K562 (cell line): ENCODE measurements at regions not wholly inside any gene's neighbourhood (a gene's known extent, or its start where the extent isn't known, plus 50 kb on each side); places are given as distances from the start of the nearest gene placed in this dataset.

Experiments
- ATAC-seq: fragments of 200-7000 bp; cut with Tn5 transposase; 3 replicates; pipeline ENCODE4 v1.9.1; 2020; ENCODE audit warnings: moderate library complexity
- BruUV-seq: library from RNA; stranded (reverse); fragments of 400-500 nt; replicated peaks from 2 replicates; lab custom pipeline; 2021; lab: Mats Ljungman, UMichigan
- CTCF ChIA-PET: fragments of 300-600 bp; formaldehyde crosslinking; extraction: SDS; loops from one replicate; lab custom pipeline; 2021; ENCODE audit warnings: low intra/inter-chr PET ratio; lab: Yijun Ruan, JAX
- POLR2A ChIA-PET: fragments of 300-600, 350-650 bp; sonication (Branson Sonifier 250); formaldehyde crosslinking; extraction: SDS; loops from one replicate; lab custom pipeline; 2021; ENCODE audit warnings: antibody characterized with exemption, inconsistent platforms; lab: Yijun Ruan, JAX
- DNase-seq, 4 experiments: peaks; one replicate each; pipeline versions ENCODE4 v3.0.0 to v3.0.0-alpha.2; 2011 to 2018; ENCODE audit warnings: low spot score in 3 of 4, mixed read lengths in 3 of 4; ENCODE audit errors: extremely low read depth in 1 of 4
- FAIRE-seq: peaks from 2 replicates; lab custom pipeline; 2011; peaks lifted over from hg19 to GRCh38; lab: Jason Lieb, UNC
- H2AFZ ChIP-seq: 2 replicates; pipeline ENCODE4 v1.6.0; 2011; ENCODE audit warnings: low read depth, low read length, control low read depth, inconsistent platforms
- H3K27ac ChIP-seq: fragments of 200-600 bp; 3 replicates; pipeline ENCODE4 v1.8.0; 2011; ENCODE audit warnings: low read depth, mild to moderate bottlenecking, control low read depth, inconsistent platforms, low read length, moderate library complexity, mixed read lengths; ENCODE audit errors: extremely low read depth
- H3K27me3 ChIP-seq, 2 experiments: fragments of 300-600 bp in 1 of 2; 2 replicates in 1 of 2; 3 replicates in 1 of 2; pipeline versions ENCODE4 v1.6.0 to v1.8.0; 2011; ENCODE audit warnings: inconsistent platforms in 2 of 2, low read length in 2 of 2, mild to moderate bottlenecking in 1 of 2, mixed read lengths in 1 of 2, moderate library complexity in 1 of 2; ENCODE audit not compliant: control insufficient read depth in 2 of 2, insufficient read depth in 2 of 2
- H3K36me3 ChIP-seq: fragments of 300-600 bp; 3 replicates; pipeline ENCODE4 v1.8.0; 2011; ENCODE audit warnings: mild to moderate bottlenecking, low read length, inconsistent platforms; ENCODE audit not compliant: control insufficient read depth, insufficient read depth
- H3K4me1 ChIP-seq, 2 experiments: fragments of 200-600 bp in 1 of 2; replicated peaks in 1 of 2; 2 replicates in 1 of 2; 3 replicates in 1 of 2; pipeline versions ENCODE4 v1.5.1 to v1.8.0; 2011; ENCODE audit warnings: inconsistent platforms in 2 of 2, low read length in 2 of 2, mild to moderate bottlenecking in 1 of 2, mixed read lengths in 1 of 2, moderate library complexity in 1 of 2; ENCODE audit not compliant: control insufficient read depth in 2 of 2, insufficient read depth in 2 of 2
- H3K4me2 ChIP-seq: 2 replicates; pipeline ENCODE4 v1.6.1; 2011; ENCODE audit warnings: low read length, control low read depth, inconsistent platforms, mixed read lengths; ENCODE audit not compliant: insufficient read depth
- H3K4me3 ChIP-seq: fragments of 200-600 bp; sonication (generic), shearing (Covaris generic); 2 replicates; pipeline ENCODE4 v1.5.1; 2016; ENCODE audit warnings: control low read depth, inconsistent platforms
- H3K79me2 ChIP-seq: fragments of 200-600 bp; 3 replicates; pipeline ENCODE4 v1.8.0; 2011; ENCODE audit warnings: low read length, inconsistent platforms; ENCODE audit not compliant: control insufficient read depth, insufficient read depth
- H3K9ac ChIP-seq, 2 experiments: 2 replicates each; pipeline versions ENCODE4 v1.6.0 to v1.6.1; 2011; ENCODE audit warnings: low read depth in 2 of 2, low read length in 2 of 2, control low read depth in 1 of 2, inconsistent platforms in 1 of 2, mild to moderate bottlenecking in 1 of 2, mixed read lengths in 1 of 2; ENCODE audit not compliant: insufficient read depth in 1 of 2
- H3K9me1 ChIP-seq: one replicate; pipeline ENCODE4 v1.6.0; 2011; ENCODE audit warnings: inconsistent platforms, mild to moderate bottlenecking, low read length, moderate library complexity; ENCODE audit not compliant: control insufficient read depth, insufficient read depth
- H3K9me3 ChIP-seq: replicated peaks from 2 replicates; pipeline ENCODE4 v1.5.1; 2011; ENCODE audit warnings: low read depth, low read length, inconsistent platforms; ENCODE audit not compliant: control insufficient read depth, insufficient read depth
- H4K20me1 ChIP-seq: replicated peaks from 2 replicates; pipeline ENCODE4 v1.6.1; 2011; ENCODE audit warnings: low read length, inconsistent platforms, mixed read lengths; ENCODE audit not compliant: control insufficient read depth, insufficient read depth
- EP300 ChIP-seq: IDR thresholded peaks from 2 replicates; pipeline ENCODE4 v1.6.1; 2012; ENCODE audit warnings: low read length, improper control_type of control experiment
- HCFC1 ChIP-seq: IDR thresholded peaks from 2 replicates; pipeline ENCODE4 v1.6.1; 2012; ENCODE audit warnings: low read depth, low read length, improper control_type of control experiment
- SMAD1 ChIP-seq: fragments of 150-350 bp; IDR thresholded peaks from 2 replicates; pipeline ENCODE4 v1.6.1; 2014; ENCODE audit warnings: low read length, low read depth; ENCODE audit not compliant: partially characterized antibody
- WGBS: fragments of 100-300 bp; shearing (Covaris generic); methylation state at CpG from one replicate; pipeline ENCODE4 v1.1.6; 2016; ENCODE audit warnings: low coverage, mixed read lengths; ENCODE audit not compliant: insufficient coverage; ENCODE audit errors: missing lambda C conversion rate; 5-methylcytosine and 5-hydroxymethylcytosine counted together
- in situ Hi-C: fragments of 300-500 bp; cut with MboI; formaldehyde crosslinking; loops from 4 replicates; pipeline ENCODE4 v1.15.0; 2018; ENCODE audit warnings: inconsistent platforms, mixed read lengths
- intact Hi-C: fragments of 100-400 bp; cut with micrococcal nuclease; formaldehyde crosslinking; loops from 2 replicates; pipeline ENCODE4 v1.14.2; 2022
- TF ChIP-seq, protein P1 (sequence below): fragments of 200-600 bp; sonication (generic); IDR thresholded peaks from one replicate; pipeline ENCODE4 v1.6.1; 2012; ENCODE audit warnings: mild to moderate bottlenecking, low read depth, low read length, inconsistent platforms

DNA sequence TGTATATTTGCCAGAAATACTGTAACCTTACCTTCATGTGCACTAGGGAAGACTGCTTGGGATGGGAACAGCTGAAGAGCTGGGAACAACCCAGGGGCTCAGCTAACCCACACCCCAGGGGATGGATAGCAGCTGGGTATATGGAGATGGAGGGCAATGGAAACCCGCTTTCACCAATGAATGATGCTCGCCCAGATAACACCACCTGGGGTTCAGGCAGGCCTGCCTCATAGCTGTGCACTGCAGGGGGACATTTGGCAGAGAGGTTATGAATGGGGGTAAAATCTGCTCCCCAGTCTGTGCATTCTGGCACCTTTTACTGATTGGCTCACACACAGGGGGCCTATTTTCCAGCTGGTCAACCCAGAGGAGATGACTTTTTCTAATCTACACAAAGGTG is 170.7 kb downstream of the CHST1 start:
- ATAC-seq (no peak), FAIRE-seq (no peak)
- no peaks in the 10 kb centered on the region for H3K36me3 ChIP-seq
- H3K79me2 ChIP-seq, result no peaks in the 10 kb centered on the region
- H3K4me1 ChIP-seq, result no peaks in the 10 kb centered on the region
- no peaks in the 10 kb centered on the region for H4K20me1 ChIP-seq
- 0 out of 5 replicates have a peak, but pooled peaks cover 0 to 2% of the 10 kb centered on the region in 2 experiments for H3K27me3 ChIP-seq
- H3K27ac ChIP-seq, result no peak overlapping the region
- CTCF ChIA-PET, result no interaction called here
- H2AFZ ChIP-seq, result no peak overlapping the region
- POLR2A ChIA-PET, result interaction anchor here (0.9 to 1.0 kb wide), 2 partner anchors 13 to 21 kb away, joined by 3 to 4 read pairs; no protein-coding TSS in a partner anchor
- TF ChIP-seq HCFC1, result no peak
- TF ChIP-seq SMAD1, result no peak
- TF ChIP-seq, all 486 proteins: peak for 0
- BruUV-seq, result no TSS peak
- H3K4me2 ChIP-seq, result no peak overlapping the region
- intact Hi-C loops (no loop called here), in situ Hi-C loops (no loop called here)
- no peak overlapping the region for H3K4me3 ChIP-seq
- no peak for DNase-seq
- H3K9me1 ChIP-seq, result no peaks in the 10 kb centered on the region
- no peak overlapping the region for H3K9ac ChIP-seq
- H3K9me3 ChIP-seq, result no peaks in the 10 kb centered on the region; the same call in 1 of the 2 replicates
- WGBS, result 0% methylated on average over 2 of the region's 2 CpGs

DNA sequence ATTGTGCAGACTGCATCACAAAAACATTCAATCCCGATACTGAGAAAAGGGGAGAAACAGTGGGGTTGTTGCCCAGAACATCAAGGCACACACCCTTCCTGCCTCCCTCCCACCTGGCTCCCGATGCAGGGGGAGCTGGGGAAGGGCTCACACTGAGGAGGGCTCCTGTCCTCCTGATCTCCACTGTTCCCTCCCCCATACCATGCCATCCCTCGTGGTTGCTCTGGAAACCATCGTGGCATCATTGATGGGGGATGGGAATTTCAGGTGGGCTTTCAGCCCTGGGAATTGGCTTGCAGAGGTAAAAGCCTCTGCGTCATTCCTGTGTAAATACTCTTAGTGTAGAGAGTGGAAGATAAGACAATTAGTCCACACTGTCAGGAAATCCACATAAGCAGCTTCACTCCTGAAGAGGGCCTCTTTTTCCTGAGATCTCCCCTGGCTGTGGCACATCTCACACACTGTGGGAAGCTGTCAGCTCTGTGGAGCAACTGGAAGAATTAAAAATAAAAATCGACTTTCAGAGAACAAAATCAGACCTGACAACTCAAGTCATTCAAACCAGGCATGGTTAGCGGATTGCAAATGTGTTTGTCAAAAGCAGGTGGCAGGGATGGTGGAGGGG is 176.0 kb downstream of the CHST1 start:
- ChIA-PET CTCF (interaction anchor here (0.6 kb wide), 1 partner anchor 117 kb away, joined by 3 read pairs; no protein-coding TSS in a partner anchor), POLR2A (no interaction called here)
- Histone ChIP-seq H3K4me1 (no peaks in the 10 kb centered on the region), H3K27me3 (peaks cover 7 to 35% of the 10 kb centered on the region in 2 experiments; a peak in 3 of 5 replicates), H4K20me1 (no peaks in the 10 kb centered on the region; the same call in 1 of the 2 replicates), H3K9me3 (no peaks in the 10 kb centered on the region; the same call in 1 of the 2 replicates), H3K27ac (no peak overlapping the region), H3K4me3 (no peak overlapping the region), H3K4me2 (no peak overlapping the region), H3K9me1 (no peaks in the 10 kb centered on the region), H3K79me2 (no peaks in the 10 kb centered on the region), H2AFZ (no peak overlapping the region), H3K9ac (no peak overlapping the region), H3K36me3 (no peaks in the 10 kb centered on the region)
- intact Hi-C loops (no loop called here), in situ Hi-C loops (no loop called here)
- no peak for DNase-seq
- ATAC-seq, result no peak
- no TSS peak for BruUV-seq
- 1% methylated on average over 6 of the region's 7 CpGs for WGBS
- FAIRE-seq, result no peak
- no peak for TF ChIP-seq EP300
- TF ChIP-seq, protein P1, sequence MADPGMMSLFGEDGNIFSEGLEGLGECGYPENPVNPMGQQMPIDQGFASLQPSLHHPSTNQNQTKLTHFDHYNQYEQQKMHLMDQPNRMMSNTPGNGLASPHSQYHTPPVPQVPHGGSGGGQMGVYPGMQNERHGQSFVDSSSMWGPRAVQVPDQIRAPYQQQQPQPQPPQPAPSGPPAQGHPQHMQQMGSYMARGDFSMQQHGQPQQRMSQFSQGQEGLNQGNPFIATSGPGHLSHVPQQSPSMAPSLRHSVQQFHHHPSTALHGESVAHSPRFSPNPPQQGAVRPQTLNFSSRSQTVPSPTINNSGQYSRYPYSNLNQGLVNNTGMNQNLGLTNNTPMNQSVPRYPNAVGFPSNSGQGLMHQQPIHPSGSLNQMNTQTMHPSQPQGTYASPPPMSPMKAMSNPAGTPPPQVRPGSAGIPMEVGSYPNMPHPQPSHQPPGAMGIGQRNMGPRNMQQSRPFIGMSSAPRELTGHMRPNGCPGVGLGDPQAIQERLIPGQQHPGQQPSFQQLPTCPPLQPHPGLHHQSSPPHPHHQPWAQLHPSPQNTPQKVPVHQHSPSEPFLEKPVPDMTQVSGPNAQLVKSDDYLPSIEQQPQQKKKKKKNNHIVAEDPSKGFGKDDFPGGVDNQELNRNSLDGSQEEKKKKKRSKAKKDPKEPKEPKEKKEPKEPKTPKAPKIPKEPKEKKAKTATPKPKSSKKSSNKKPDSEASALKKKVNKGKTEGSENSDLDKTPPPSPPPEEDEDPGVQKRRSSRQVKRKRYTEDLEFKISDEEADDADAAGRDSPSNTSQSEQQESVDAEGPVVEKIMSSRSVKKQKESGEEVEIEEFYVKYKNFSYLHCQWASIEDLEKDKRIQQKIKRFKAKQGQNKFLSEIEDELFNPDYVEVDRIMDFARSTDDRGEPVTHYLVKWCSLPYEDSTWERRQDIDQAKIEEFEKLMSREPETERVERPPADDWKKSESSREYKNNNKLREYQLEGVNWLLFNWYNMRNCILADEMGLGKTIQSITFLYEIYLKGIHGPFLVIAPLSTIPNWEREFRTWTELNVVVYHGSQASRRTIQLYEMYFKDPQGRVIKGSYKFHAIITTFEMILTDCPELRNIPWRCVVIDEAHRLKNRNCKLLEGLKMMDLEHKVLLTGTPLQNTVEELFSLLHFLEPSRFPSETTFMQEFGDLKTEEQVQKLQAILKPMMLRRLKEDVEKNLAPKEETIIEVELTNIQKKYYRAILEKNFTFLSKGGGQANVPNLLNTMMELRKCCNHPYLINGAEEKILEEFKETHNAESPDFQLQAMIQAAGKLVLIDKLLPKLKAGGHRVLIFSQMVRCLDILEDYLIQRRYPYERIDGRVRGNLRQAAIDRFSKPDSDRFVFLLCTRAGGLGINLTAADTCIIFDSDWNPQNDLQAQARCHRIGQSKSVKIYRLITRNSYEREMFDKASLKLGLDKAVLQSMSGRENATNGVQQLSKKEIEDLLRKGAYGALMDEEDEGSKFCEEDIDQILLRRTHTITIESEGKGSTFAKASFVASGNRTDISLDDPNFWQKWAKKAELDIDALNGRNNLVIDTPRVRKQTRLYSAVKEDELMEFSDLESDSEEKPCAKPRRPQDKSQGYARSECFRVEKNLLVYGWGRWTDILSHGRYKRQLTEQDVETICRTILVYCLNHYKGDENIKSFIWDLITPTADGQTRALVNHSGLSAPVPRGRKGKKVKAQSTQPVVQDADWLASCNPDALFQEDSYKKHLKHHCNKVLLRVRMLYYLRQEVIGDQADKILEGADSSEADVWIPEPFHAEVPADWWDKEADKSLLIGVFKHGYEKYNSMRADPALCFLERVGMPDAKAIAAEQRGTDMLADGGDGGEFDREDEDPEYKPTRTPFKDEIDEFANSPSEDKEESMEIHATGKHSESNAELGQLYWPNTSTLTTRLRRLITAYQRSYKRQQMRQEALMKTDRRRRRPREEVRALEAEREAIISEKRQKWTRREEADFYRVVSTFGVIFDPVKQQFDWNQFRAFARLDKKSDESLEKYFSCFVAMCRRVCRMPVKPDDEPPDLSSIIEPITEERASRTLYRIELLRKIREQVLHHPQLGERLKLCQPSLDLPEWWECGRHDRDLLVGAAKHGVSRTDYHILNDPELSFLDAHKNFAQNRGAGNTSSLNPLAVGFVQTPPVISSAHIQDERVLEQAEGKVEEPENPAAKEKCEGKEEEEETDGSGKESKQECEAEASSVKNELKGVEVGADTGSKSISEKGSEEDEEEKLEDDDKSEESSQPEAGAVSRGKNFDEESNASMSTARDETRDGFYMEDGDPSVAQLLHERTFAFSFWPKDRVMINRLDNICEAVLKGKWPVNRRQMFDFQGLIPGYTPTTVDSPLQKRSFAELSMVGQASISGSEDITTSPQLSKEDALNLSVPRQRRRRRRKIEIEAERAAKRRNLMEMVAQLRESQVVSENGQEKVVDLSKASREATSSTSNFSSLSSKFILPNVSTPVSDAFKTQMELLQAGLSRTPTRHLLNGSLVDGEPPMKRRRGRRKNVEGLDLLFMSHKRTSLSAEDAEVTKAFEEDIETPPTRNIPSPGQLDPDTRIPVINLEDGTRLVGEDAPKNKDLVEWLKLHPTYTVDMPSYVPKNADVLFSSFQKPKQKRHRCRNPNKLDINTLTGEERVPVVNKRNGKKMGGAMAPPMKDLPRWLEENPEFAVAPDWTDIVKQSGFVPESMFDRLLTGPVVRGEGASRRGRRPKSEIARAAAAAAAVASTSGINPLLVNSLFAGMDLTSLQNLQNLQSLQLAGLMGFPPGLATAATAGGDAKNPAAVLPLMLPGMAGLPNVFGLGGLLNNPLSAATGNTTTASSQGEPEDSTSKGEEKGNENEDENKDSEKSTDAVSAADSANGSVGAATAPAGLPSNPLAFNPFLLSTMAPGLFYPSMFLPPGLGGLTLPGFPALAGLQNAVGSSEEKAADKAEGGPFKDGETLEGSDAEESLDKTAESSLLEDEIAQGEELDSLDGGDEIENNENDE, result no peak
